Common myeloid progenitor, CD34-positive (primary cell): ENCODE measurements at regions not wholly inside any gene's neighbourhood (a gene's known extent, or its start where the extent isn't known, plus 50 kb on each side); places are given as distances from the start of the nearest gene placed in this dataset.

Source experiments
- CTCF ChIA-PET: fragments of 350-600 bp; sonication (Branson Sonifier 250); formaldehyde crosslinking; loops from one replicate; lab custom pipeline; 2021; ENCODE audit warnings: antibody characterized with exemption; lab: Charles Lee
- POLR2A ChIA-PET: fragments of 350-600 bp; sonication (Branson Sonifier 250); formaldehyde crosslinking; loops from one replicate; lab custom pipeline; 2021; ENCODE audit warnings: antibody characterized with exemption; lab: Charles Lee
- DNase-seq, 3 donors: peaks; one replicate each; pipeline versions ENCODE4 v3.0.0 to v3.0.0-alpha.2; 2013
- H3K27ac ChIP-seq, 2 experiments: 1 replicate in 1 of 2; 2 replicates in 1 of 2; pipeline ENCODE4 v1.7.0; 2013; ENCODE audit warnings: inconsistent platforms in 2 of 2, low read length in 2 of 2, mild to moderate bottlenecking in 2 of 2, low read depth in 1 of 2, moderate library complexity in 1 of 2; ENCODE audit not compliant: severe bottlenecking in 2 of 2, insufficient read depth in 1 of 2, poor library complexity in 1 of 2
- H3K27me3 ChIP-seq, 5 experiments: replicated peaks in 2 of 5; 1 replicate in 3 of 5; 2 replicates in 2 of 5; pipeline versions ENCODE4 v1.6.1 to v1.7.0; 2013; ENCODE audit warnings: low read length in 4 of 5, mild to moderate bottlenecking in 2 of 5, moderate library complexity in 2 of 5, inconsistent platforms in 1 of 5; ENCODE audit not compliant: insufficient read depth in 5 of 5, control insufficient read depth in 4 of 5
- H3K36me3 ChIP-seq, 4 experiments: 1 replicate in 2 of 4; 2 replicates in 2 of 4; pipeline versions ENCODE4 v1.6.1 to v1.7.0; 2013; ENCODE audit warnings: low read length in 3 of 4, control low read depth in 1 of 4, mild to moderate bottlenecking in 1 of 4; ENCODE audit not compliant: control insufficient read depth in 4 of 4, insufficient read depth in 4 of 4
- H3K4me1 ChIP-seq, 4 experiments: 1 replicate in 3 of 4; 2 replicates in 1 of 4; pipeline versions ENCODE4 v1.6.1 to v1.7.1; 2013; ENCODE audit warnings: low read length in 3 of 4, mild to moderate bottlenecking in 3 of 4, control low read depth in 1 of 4, inconsistent platforms in 1 of 4, moderate library complexity in 1 of 4; ENCODE audit not compliant: control insufficient read depth in 4 of 4, insufficient read depth in 4 of 4; ENCODE audit errors: control extremely low read depth in 1 of 4
- H3K4me3 ChIP-seq, 7 experiments: 1 replicate in 4 of 7; 2 replicates in 3 of 7; pipeline versions ENCODE4 v1.5.1 to v1.7.0; 2013; ENCODE audit warnings: mild to moderate bottlenecking in 7 of 7, low read length in 6 of 7, moderate library complexity in 6 of 7, inconsistent platforms in 2 of 7, low read depth in 2 of 7, control low read depth in 1 of 7; ENCODE audit not compliant: insufficient read depth in 4 of 7, control insufficient read depth in 1 of 7; ENCODE audit errors: extremely low read depth in 1 of 7
- H3K9me3 ChIP-seq, 5 experiments: 1 replicate in 4 of 5; 2 replicates in 1 of 5; pipeline versions ENCODE4 v1.6.1 to v1.7.1; 2013; ENCODE audit warnings: low read length in 4 of 5, mild to moderate bottlenecking in 2 of 5, inconsistent platforms in 1 of 5, low read depth in 1 of 5, moderate library complexity in 1 of 5; ENCODE audit not compliant: control insufficient read depth in 4 of 5, insufficient read depth in 2 of 5; ENCODE audit errors: control extremely low read depth in 1 of 5
- WGBS: methylation state at CpG from one replicate; pipeline ENCODE4 v1.1.5; 2013; ENCODE audit not compliant: insufficient coverage; 5-methylcytosine and 5-hydroxymethylcytosine counted together

DNA sequence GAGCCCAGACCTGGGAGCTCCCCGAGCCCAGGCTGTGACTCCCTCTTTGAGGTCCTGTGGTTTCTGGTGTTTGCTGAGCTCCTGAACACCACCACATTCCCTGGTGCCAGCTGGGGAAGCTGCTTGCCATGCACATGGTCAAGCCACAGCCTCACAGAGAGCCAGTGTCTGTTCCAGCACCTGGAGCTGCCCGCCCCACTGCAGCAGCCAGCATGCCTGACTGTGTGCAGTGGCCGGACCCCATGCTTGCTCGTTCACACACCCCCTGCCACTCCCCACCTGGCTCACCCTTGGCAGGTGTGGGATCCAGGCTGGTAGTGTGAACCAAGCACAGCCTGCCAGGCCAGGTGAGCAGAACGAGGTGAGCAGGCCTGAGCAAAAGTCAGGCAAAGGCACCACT lies 95.6 kb upstream of the FAM9C start:
- POLR2A ChIA-PET: no interaction called here
- CTCF ChIA-PET: interaction anchor here (0.9 to 1.4 kb wide), 4 partner anchors 9 to 43 kb away, joined by 3 to 4 read pairs (median 4); no protein-coding TSS in a partner anchor
- WGBS: 79% methylated on average over 5 of the region's 5 CpGs
- Histone ChIP-seq H3K4me1 (peaks cover 0 to 6% (median 2%) of the 10 kb centered on the region in 4 experiments), H3K27ac (no peak overlapping the region), H3K36me3 (no peaks in the 10 kb centered on the region), H3K4me3 (no peak overlapping the region), H3K27me3 (no peaks in the 10 kb centered on the region), H3K9me3 (peaks cover 0 to 12% (median 5%) of the 10 kb centered on the region in 5 experiments)
- no peak for DNase-seq

GRCh38 chrX:13131396-13132137 lies 87.1 kb upstream of the FAM9C start:
- Histone ChIP-seq H3K4me1 (peaks cover 0 to 16% (median 5%) of the 10 kb centered on the region in 4 experiments), H3K4me3 (no peak overlapping the region), H3K36me3 (no peaks in the 10 kb centered on the region), H3K9me3 (no peaks in the 10 kb centered on the region), H3K27ac (no peak overlapping the region), H3K27me3 (no peaks in the 10 kb centered on the region)
- ChIA-PET POLR2A (no interaction called here), CTCF (interaction anchor here (1.6 to 1.7 kb wide), 2 partner anchors 8 to 16 kb away, joined by 4 read pairs; no protein-coding TSS in a partner anchor)
- WGBS: 80% methylated on average over 1 of the region's 3 CpGs
- DNase-seq: peak in 2 of 3 donors; percentile 59 to 75

DNA sequence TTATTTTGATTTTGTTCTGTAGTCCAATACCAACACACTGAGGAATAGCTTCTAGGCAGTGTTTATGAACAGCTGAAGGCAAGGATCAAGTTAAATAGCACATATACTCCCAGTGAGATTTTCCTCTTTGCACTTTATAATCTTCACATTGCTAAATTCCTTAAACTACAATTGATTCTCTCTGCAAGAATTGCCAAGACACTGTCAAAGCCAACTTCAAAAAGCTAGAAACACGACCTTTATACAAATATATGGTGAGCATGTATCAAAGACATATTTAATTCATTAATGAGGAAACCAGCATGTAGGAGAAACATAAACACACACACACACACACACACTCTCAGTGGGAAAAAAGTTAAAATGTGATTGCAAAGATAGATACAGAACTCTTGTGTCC lies 86.4 kb upstream of the FAM9C start:
- H3K4me3 ChIP-seq: no peak overlapping the region
- no peak overlapping the region for H3K27ac ChIP-seq
- H3K27me3 ChIP-seq: no peaks in the 10 kb centered on the region
- peaks cover 0 to 16% (median 6%) of the 10 kb centered on the region in 4 experiments for H3K4me1 ChIP-seq
- POLR2A ChIA-PET: no interaction called here
- no peak for DNase-seq
- H3K9me3 ChIP-seq: no peaks in the 10 kb centered on the region
- H3K36me3 ChIP-seq: no peaks in the 10 kb centered on the region
- WGBS: no CpG with 5 or more reads among the region's 1 CpG
- CTCF ChIA-PET: interaction anchor here (1.6 to 1.7 kb wide), 2 partner anchors 9 to 15 kb away, joined by 4 read pairs; no protein-coding TSS in a partner anchor

- Histone ChIP-seq H3K4me3 (no peak overlapping the region), H3K27ac (no peak overlapping the region), H3K27me3 (no peaks in the 10 kb centered on the region), H3K36me3 (no peaks in the 10 kb centered on the region), H3K9me3 (peaks cover 0 to 1% (median 0%) of the 10 kb centered on the region in 5 experiments), H3K4me1 (peaks cover 7 to 27% (median 20%) of the 10 kb centered on the region in 4 experiments)
- ChIA-PET POLR2A (no interaction called here), CTCF (no interaction called here)
- DNase-seq: peak in 2 of 3 donors; percentile 64 to 71
Observed at GRCh38 chrX:13128104-13128503, 83.7 kb upstream of the FAM9C start.

DNA sequence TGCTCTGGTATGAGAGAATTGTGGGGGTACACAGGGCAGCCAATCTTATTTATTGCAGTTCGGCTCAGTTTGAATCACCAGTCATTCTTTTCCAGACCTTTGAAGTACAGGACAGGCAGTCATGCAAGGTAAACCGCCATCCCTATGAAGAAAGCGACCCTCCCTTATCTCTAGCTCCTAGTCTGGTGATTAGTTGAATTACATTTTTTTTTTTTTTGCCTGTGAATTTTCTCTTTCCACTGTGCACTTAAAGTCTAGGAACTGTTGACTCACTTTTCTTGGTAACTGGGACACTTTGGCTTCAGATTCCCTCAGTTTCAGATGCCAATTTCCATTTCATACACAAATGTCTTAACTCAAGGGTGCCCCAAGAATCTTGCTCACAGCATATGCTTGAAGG lies 82.4 kb upstream of the FAM9C start:
- POLR2A ChIA-PET: interaction anchor here (0.7 kb wide), 1 partner anchor 40 kb away, joined by 3 read pairs; no protein-coding TSS in a partner anchor
- peaks cover 0 to 1% (median 0%) of the 10 kb centered on the region in 5 experiments for H3K9me3 ChIP-seq

DNA sequence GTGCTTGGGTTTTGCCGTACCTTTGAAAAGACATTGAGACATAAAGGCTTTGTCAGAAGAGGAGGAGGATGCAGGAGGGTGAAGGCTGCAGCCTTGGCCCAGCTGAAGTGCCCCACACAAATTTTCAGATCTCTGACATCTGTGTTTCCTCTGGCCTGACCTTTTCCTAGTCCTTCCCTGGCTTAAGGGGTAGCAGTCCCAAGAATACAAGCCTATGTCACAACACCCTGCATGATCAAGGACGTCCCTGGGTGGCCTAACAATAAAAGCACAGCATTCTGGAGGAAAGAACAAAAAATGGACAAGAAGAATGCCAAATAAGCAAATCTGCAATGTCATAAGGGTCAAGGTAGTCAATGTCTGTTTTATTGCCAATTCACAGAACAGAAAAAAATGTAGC lies 80.8 kb upstream of the FAM9C start:
- H3K4me1 ChIP-seq: peaks cover 11 to 26% (median 16%) of the 10 kb centered on the region in 4 experiments
- ChIA-PET POLR2A (no interaction called here), CTCF (no interaction called here)
- peaks cover 0 to 1% (median 0%) of the 10 kb centered on the region in 5 experiments for H3K9me3 ChIP-seq
- no peaks in the 10 kb centered on the region for H3K36me3 ChIP-seq
- WGBS: 75% methylated on average over 2 of the region's 2 CpGs
- no peak overlapping the region for H3K27ac ChIP-seq
- no peak overlapping the region for H3K4me3 ChIP-seq
- H3K27me3 ChIP-seq: no peaks in the 10 kb centered on the region
- no peak for DNase-seq

More for the DNA sequence above, 82.4 kb upstream of the FAM9C start:
- WGBS: 100% methylated on average over 1 of the region's 3 CpGs
- Histone ChIP-seq H3K36me3 (no peaks in the 10 kb centered on the region), H3K27me3 (no peaks in the 10 kb centered on the region), H3K4me3 (no peak overlapping the region), H3K27ac (no peak overlapping the region), H3K4me1 (peaks cover 11 to 31% (median 21%) of the 10 kb centered on the region in 4 experiments)
- CTCF ChIA-PET: interaction anchor here (0.6 kb wide), 1 partner anchor 35 kb away, joined by 3 read pairs; no protein-coding TSS in a partner anchor
- DNase-seq: no peak

- no peak overlapping the region for H3K27ac ChIP-seq
- H3K4me1 ChIP-seq: peaks cover 11 to 26% (median 16%) of the 10 kb centered on the region in 4 experiments
- ChIA-PET CTCF (interaction anchor here (1.0 to 2.0 kb wide), 3 partner anchors 16 to 33 kb away, joined by 4 read pairs; no protein-coding TSS in a partner anchor), POLR2A (interaction anchor here (1.0 kb wide), 1 partner anchor 37 kb away, joined by 3 read pairs; no protein-coding TSS in a partner anchor)
- peaks cover 0 to 3% (median 0%) of the 10 kb centered on the region in 5 experiments for H3K27me3 ChIP-seq
- H3K9me3 ChIP-seq: peaks cover 0 to 1% (median 0%) of the 10 kb centered on the region in 5 experiments
- WGBS: 0% methylated on average over 1 of the region's 7 CpGs
- DNase-seq: peak in 2 of 3 donors; percentile 60 to 71
- no peaks in the 10 kb centered on the region for H3K36me3 ChIP-seq
- no peak overlapping the region for H3K4me3 ChIP-seq
Observed at GRCh38 chrX:13123857-13124345, 79.5 kb upstream of the FAM9C start.
